ENCODE measurements at regions not wholly inside any gene's neighbourhood (a gene's known extent, or its start where the extent isn't known, plus 50 kb on each side); places are given as distances from the start of the nearest gene placed in this dataset.

DNA sequence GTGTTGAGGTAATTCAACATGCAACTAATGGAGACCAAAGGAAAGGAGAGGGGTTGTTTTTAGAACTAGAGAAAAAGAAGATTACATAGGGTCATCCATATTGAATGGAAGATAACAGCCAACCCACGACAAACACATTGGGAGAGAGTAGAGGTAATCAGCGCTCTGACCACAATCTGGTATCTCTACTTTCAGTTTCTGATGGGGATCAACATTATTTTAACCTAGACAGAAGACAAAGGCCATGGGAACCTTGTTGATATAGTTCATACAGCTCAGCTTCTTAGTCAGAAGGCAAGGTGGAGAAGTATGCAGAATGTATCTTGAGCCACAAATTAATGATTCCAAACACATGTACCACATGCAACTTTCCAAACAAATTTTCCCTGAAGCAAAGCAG, 537.1 kb upstream of the ST8SIA4 start:
- H3K9me3 ChIP-seq (ENCODE audit: insufficient read depth, low read length, severe bottlenecking): no peaks in the 10 kb centered on the region
- no peak overlapping the region for H3K27ac ChIP-seq (ENCODE audit: low read length)
- H3K79me2 ChIP-seq (ENCODE audit: insufficient read depth, low read length): no peaks in the 10 kb centered on the region
- H4K20me1 ChIP-seq (ENCODE audit: insufficient read depth, low read length): no peaks in the 10 kb centered on the region
- no peak overlapping the region for H3K9ac ChIP-seq (ENCODE audit: low read depth, low read length)
- no peaks in the 10 kb centered on the region for H3K4me1 ChIP-seq (ENCODE audit: insufficient read depth, low read length)
- no peaks in the 10 kb centered on the region for H3K36me3 ChIP-seq (ENCODE audit: insufficient read depth, low read length)
- no peaks in the 10 kb centered on the region for H3K27me3 ChIP-seq (ENCODE audit: insufficient read depth, low read length, poor library complexity)
- TF ChIP-seq EZH2 (IDR thresholded peaks at IDR 0.05; ENCODE audit: borderline replicate concordance, low read depth, low read length, severe bottlenecking): no peak
- TF ChIP-seq, protein P1, sequence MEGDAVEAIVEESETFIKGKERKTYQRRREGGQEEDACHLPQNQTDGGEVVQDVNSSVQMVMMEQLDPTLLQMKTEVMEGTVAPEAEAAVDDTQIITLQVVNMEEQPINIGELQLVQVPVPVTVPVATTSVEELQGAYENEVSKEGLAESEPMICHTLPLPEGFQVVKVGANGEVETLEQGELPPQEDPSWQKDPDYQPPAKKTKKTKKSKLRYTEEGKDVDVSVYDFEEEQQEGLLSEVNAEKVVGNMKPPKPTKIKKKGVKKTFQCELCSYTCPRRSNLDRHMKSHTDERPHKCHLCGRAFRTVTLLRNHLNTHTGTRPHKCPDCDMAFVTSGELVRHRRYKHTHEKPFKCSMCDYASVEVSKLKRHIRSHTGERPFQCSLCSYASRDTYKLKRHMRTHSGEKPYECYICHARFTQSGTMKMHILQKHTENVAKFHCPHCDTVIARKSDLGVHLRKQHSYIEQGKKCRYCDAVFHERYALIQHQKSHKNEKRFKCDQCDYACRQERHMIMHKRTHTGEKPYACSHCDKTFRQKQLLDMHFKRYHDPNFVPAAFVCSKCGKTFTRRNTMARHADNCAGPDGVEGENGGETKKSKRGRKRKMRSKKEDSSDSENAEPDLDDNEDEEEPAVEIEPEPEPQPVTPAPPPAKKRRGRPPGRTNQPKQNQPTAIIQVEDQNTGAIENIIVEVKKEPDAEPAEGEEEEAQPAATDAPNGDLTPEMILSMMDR (IDR thresholded peaks at IDR 0.05; ENCODE audit: borderline replicate concordance, extremely low read depth, low read length, poor library complexity, severe bottlenecking): no peak
- H3K4me2 ChIP-seq (ENCODE audit: insufficient read depth, low read length): no peak overlapping the region
- H3K4me3 ChIP-seq (ENCODE audit: low read depth in 1 of 2, low read length in 2 of 2): no peak overlapping the region
- no peak for DNase-seq
- ATAC-seq (ENCODE audit: insufficient read depth, low read depth): no peak
- no peak overlapping the region for H2AFZ ChIP-seq (ENCODE audit: low read depth, low read length)

DNA sequence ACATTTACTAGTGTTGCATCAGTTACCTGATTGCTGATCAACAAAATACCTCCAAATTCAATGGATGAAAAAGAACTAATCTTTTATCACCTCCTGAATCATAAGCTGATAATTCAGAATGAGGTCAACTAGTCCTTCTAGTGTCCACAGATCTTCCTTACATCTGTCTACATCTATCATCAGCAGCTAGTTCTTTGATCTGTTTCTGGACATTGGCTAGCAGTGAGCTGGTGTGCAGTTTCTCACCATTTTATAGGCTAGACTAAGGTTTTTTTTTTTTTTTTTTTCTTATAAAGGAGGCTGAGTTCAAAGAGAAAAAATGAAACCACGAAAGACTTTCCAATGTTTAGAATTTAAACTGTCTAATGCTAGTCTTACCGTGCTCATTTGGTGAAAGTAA, 534.3 kb upstream of the ST8SIA4 start:
- H2AFZ ChIP-seq (ENCODE audit: low read depth, low read length): no peak overlapping the region
- no peak overlapping the region for H3K27ac ChIP-seq (ENCODE audit: low read length)
- H4K20me1 ChIP-seq (ENCODE audit: insufficient read depth, low read length): no peaks in the 10 kb centered on the region
- no peaks in the 10 kb centered on the region for H3K79me2 ChIP-seq (ENCODE audit: insufficient read depth, low read length)
- no peaks in the 10 kb centered on the region for H3K4me1 ChIP-seq (ENCODE audit: insufficient read depth, low read length)
- ATAC-seq (ENCODE audit: insufficient read depth, low read depth) (no peak), DNase-seq (no peak)
- no peak overlapping the region for H3K4me3 ChIP-seq (ENCODE audit: low read depth in 1 of 2, low read length in 2 of 2)
- no peaks in the 10 kb centered on the region for H3K27me3 ChIP-seq (ENCODE audit: insufficient read depth, low read length, poor library complexity)
- TF ChIP-seq EZH2 (IDR thresholded peaks at IDR 0.05; ENCODE audit: borderline replicate concordance, low read depth, low read length, severe bottlenecking): no peak
- TF ChIP-seq, protein P1 (IDR thresholded peaks at IDR 0.05; ENCODE audit: borderline replicate concordance, extremely low read depth, low read length, poor library complexity, severe bottlenecking): no peak
- H3K4me2 ChIP-seq (ENCODE audit: insufficient read depth, low read length): no peak overlapping the region
- H3K36me3 ChIP-seq (ENCODE audit: insufficient read depth, low read length): no peaks in the 10 kb centered on the region
- H3K9ac ChIP-seq (ENCODE audit: low read depth, low read length): no peak overlapping the region
- H3K9me3 ChIP-seq (ENCODE audit: insufficient read depth, low read length, severe bottlenecking): no peaks in the 10 kb centered on the region

DNA sequence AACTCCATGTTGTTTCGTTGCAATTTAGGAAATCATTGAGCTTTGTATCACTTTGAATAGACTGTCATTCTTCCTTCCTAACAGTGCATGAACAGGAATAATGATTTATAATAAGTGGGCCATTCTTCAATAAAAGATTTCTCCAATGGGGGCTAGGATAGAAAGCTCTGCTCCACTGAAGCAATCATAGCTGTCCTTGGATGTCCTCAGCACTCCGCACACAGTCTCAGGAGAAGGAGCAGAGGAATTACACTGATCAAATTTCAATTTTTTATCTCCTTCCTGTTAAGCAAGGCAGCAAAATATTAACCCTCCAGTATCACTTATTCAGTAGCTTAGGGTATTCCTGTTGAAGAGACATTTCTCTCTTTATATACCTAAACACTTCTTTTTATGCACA, 532.7 kb upstream of the ST8SIA4 start:
- H3K4me2 ChIP-seq (ENCODE audit: insufficient read depth, low read length): no peak overlapping the region
- H3K4me3 ChIP-seq (ENCODE audit: low read depth in 1 of 2, low read length in 2 of 2): no peak overlapping the region
- H3K27ac ChIP-seq (ENCODE audit: low read length): no peak overlapping the region
- TF ChIP-seq, protein P1 (IDR thresholded peaks at IDR 0.05; ENCODE audit: borderline replicate concordance, extremely low read depth, low read length, poor library complexity, severe bottlenecking): no peak
- TF ChIP-seq EZH2 (IDR thresholded peaks at IDR 0.05; ENCODE audit: borderline replicate concordance, low read depth, low read length, severe bottlenecking): no peak
- H3K9ac ChIP-seq (ENCODE audit: low read depth, low read length): no peak overlapping the region
- ATAC-seq (ENCODE audit: insufficient read depth, low read depth) (no peak), DNase-seq (no peak)
- H2AFZ ChIP-seq (ENCODE audit: low read depth, low read length): no peak overlapping the region
- H3K27me3 ChIP-seq (ENCODE audit: insufficient read depth, low read length, poor library complexity): no peaks in the 10 kb centered on the region
- no peaks in the 10 kb centered on the region for H4K20me1 ChIP-seq (ENCODE audit: insufficient read depth, low read length)
- no peaks in the 10 kb centered on the region for H3K79me2 ChIP-seq (ENCODE audit: insufficient read depth, low read length)
- no peaks in the 10 kb centered on the region for H3K36me3 ChIP-seq (ENCODE audit: insufficient read depth, low read length)
- H3K9me3 ChIP-seq (ENCODE audit: insufficient read depth, low read length, severe bottlenecking): no peaks in the 10 kb centered on the region
- no peaks in the 10 kb centered on the region for H3K4me1 ChIP-seq (ENCODE audit: insufficient read depth, low read length)

DNA sequence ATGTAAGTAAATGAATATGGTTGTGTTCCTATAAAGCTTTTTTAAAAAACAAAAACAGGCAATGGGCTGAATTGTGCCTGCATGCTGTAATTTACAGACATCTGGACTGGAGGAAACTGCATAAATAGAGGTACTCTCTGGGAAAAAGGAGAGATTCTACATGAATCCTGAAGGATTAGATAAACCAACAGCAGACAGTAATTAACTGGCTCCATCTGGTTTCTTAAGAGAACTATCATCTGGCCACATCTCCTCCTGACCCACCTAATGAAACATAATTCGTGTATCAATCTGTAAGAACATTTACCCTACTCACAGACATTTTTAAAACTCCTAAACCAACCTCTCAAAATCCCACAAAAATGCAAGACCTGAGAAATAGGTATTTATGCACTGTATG, 528.1 kb upstream of the ST8SIA4 start:
- Histone ChIP-seq H3K4me1 (ENCODE audit: insufficient read depth, low read length) (no peaks in the 10 kb centered on the region), H3K27me3 (ENCODE audit: insufficient read depth, low read length, poor library complexity) (no peaks in the 10 kb centered on the region), H3K4me3 (ENCODE audit: low read depth in 1 of 2, low read length in 2 of 2) (no peak overlapping the region), H3K79me2 (ENCODE audit: insufficient read depth, low read length) (no peaks in the 10 kb centered on the region), H4K20me1 (ENCODE audit: insufficient read depth, low read length) (no peaks in the 10 kb centered on the region), H3K9me3 (ENCODE audit: insufficient read depth, low read length, severe bottlenecking) (no peaks in the 10 kb centered on the region), H3K9ac (ENCODE audit: low read depth, low read length) (no peak overlapping the region), H3K27ac (ENCODE audit: low read length) (no peak overlapping the region), H2AFZ (ENCODE audit: low read depth, low read length) (no peak overlapping the region), H3K4me2 (ENCODE audit: insufficient read depth, low read length) (no peak overlapping the region), H3K36me3 (ENCODE audit: insufficient read depth, low read length) (no peaks in the 10 kb centered on the region)
- ATAC-seq (ENCODE audit: insufficient read depth, low read depth) (no peak), DNase-seq (no peak)
- TF ChIP-seq, protein P1 (IDR thresholded peaks at IDR 0.05; ENCODE audit: borderline replicate concordance, extremely low read depth, low read length, poor library complexity, severe bottlenecking): no peak
- no peak for TF ChIP-seq EZH2 (IDR thresholded peaks at IDR 0.05; ENCODE audit: borderline replicate concordance, low read depth, low read length, severe bottlenecking)

Data from DND-41 (cell line).